DMS53 (cell line): ENCODE measurements at regions not wholly inside any gene's neighbourhood (a gene's known extent, or its start where the extent isn't known, plus 50 kb on each side); places are given as distances from the start of the nearest gene placed in this dataset.

Experiments used
- DNase-seq: peaks from one replicate; lab custom pipeline; 2025; lab: John Stamatoyannopoulos, UW

DNA sequence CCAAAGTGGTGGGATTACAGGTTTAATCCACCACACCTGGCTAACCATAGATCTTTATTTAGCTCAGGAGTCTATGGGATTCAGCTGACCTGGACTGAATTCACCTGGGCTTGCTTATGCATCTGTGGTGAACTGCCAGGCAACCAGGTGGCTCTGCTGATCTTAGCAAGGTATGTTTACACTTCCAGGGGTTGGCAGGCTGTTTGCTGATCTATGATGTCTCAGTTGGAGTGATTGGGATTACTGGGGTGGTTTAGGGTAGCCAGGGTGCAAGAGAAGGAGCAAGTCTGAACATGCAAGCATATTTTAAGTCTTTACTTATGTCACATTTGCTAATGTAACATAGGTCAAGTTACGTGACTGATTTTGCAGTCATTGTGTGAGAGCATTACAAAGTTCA lies 63.6 kb upstream of the JAK2 start:
- peak; percentile 7 for DNase-seq

DNA sequence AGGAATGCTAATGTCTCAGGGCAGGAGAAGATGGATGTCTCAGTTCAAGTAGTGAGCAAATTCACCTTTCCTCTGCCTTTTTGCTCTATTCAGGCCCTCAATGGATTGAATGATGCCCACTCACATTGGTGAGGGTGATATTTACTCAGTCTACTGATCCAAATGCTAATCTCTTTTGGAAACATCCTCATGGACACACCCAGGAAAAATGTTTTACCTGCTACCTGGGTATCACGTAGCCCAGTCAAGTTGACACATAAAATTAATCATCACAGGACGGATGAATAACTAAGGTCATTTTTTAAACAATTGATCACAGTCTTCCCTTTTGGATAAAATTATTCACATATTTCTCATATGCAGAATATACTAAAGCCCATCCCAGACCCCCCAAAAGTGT lies 63.0 kb upstream of the JAK2 start:
- no peak for DNase-seq

DNA sequence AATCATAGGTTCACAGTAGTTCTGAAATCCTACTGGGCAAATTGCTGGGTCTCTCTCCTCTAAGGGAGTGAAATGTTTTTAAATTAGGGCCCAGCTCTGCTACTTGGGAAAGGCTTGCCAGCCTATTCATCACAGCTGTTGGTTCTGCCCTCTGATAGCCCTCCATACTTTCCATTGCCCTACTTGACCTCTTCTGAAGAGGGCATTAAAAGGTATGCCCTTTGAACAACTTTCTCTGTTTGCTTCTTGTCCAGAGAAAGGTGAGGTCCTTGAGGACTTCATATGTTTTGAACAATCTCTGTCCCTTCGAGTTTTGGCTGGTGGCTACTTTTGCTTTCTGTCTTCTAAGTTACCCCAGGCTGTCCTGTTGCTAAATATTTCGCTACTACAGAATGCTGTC lies 62.3 kb upstream of the JAK2 start:
- DNase-seq = no peak

DNA sequence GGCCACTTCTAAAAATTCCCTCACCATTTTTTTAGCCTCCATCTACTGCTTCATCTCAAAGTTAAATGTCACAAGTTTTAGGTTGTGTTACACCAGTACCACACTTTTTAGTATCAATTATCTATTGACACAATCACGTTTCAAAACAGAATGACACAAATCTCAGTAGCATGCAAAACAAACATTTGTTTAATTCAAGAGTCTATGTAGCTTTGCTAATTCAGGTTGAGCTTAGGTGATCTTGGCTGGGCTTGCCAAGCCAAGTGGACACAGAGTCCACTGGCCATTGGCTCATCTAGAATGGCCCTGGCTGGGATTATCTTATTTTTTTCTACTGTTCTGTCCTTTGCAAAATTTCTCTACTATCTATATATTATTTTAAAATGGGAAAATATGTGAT lies 61.9 kb upstream of the JAK2 start:
- no peak for DNase-seq

DNA sequence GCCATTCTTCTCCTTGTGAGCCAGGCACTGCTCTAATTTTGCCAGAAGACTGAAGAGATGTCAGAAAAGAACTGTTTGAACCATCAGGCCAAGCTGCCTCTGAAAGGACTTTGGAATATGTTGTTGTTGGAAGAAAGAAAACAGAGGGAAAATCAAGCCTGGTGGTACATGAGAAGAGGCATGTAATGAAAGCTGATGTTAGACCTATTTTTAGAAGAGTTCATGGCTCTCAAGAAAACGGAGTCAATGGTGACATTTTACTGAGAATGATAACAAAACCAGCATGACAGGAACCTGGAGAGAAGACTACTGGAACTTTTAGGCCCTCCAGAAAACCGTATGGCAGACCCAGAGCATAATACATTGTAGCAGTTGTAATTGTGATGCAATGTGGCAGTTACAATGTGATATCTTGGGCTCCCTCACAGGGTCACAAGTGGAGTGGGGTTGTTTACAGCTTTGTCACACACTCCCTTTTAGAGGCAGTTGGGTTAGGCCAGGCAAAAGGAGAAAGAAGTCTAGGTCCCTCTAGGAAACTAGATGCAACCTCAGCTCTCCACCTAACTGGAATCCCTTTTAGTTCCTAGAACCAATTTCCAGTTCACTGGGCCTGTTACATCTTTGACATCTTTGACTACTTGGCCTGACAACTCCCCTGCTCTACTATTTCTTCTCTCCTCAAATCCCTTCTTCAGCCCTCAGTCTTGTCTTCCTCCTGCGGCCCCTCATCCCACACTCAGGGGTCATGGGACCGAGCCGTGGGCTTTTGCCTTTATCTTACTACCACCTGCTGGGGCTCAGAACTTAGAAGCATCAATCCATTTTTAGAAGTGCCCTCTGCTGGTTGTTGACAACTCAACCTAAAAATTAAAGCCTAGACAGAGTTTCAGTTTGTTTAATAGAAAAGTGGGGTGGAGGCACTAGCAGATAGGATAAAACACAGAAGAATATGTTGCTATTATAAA lies 61.2 kb upstream of the JAK2 start:
- DNase-seq = peak; percentile 1

DNA sequence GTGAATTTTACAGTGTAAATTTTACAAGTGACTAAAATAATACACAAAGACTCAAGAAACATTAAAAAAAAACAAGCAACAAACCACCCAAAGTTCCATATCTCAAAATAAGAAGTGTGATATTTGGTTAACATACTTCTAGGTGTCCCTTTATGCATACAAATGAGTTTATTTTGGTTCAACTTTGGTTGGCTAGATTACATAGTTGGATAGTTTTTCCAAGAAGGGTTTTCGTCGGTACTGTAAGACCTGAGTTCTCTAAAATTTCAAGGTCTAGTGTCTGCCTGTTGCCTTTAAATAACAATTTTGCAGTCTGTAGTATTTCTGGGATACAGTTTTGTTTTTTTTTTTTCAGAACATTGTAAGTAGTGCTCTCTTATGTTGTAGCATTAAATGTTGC lies 58.8 kb upstream of the JAK2 start:
- no peak for DNase-seq

DNA sequence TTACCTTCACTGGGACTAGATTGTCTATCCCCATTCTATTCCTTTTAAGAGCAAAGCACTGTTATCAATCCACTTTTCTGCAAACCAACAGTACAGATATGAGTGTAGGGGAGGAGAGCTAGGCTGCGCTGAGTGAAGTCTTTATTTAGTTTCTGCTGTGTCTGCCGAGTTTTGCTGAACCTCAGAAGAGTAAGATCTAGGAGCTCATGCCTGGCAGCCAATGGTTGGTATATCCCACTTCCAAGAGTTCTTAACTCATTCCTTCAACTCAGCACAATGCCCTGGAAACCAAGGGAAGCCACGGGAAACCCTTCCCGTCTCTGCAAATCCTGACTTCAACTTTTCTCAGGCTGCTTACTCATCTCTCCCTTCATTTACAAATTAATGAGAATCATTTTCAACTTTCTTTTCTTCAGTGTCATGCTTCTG lies 58.0 kb upstream of the JAK2 start:
- DNase-seq = no peak

DNA sequence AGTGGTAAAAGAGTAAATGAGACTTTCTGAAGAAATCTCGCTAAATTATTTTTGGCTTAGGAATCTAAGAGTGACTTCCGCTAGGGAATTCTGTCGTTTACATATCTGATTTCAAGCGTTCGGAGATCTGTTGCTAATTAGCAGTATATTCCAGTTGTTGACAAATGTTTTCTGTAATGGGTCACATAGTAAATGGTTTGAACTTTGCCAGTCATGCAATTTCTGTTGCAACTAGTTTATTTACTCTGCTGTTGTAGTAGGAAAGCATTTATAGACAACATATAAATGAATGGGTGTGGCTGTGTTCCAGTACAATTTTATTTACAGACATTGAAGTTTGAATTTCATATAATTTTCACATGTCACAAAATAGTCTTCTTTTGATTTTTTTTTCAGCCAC lies 57.4 kb upstream of the JAK2 start:
- DNase-seq = no peak

DNA sequence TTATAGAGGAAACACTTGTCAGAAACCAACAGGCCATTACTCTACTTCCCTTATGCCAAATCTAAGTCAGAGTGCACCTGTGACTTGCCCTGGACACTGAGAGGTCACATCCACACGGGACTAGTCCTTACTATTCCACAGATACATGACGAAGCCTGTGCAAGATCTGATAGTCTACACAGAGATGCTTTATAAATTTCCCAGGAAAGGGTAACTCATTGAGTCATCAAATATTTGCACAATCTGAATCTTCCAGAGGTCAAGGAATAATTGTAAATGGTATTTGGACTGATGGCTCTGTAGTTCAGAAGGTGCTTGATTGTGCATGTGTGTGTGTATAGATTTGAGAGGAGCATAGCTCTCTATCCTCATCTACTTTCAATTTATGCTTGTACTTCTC lies 55.2 kb upstream of the JAK2 start:
- no peak for DNase-seq

DNA sequence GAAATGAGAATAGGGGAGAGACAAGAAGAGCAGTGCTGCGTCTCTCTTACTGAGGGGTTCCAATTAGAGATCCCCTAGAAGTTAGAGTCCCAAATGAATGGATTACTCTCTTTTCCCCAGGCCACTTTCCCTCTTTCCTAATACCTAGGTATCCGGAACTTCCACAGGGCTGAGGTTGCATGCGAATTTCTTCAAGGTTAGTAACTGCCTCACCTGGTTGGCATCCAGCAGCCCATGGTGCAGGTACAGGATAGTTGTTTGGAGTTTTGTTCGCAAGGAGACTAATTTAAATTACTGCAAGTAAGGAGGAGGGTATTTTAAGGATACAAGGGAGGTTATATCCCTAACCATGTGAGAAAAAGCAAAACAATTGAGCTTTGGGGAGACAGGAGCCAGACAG lies 52.4 kb upstream of the JAK2 start:
- DNase-seq = no peak

DNA sequence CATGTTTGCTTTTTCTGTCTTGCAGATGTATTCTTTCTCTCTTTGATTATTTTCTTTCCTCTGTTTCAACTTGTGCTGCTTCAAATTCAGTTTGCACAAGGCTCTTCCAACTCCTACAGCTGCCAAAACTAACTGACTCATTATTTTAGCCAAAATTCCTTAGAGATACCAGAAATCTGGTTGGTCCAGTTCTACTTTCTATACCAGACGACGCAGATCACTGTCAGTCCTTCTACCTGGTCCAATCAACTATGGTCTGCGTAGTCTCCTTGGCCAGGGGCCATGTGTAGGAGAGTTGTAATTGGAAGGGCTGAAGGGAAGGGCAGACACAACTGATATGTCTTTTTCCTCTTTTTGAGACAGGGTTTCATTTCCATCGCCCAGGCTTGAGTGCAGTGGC lies 51.9 kb upstream of the JAK2 start:
- DNase-seq = no peak

DNA sequence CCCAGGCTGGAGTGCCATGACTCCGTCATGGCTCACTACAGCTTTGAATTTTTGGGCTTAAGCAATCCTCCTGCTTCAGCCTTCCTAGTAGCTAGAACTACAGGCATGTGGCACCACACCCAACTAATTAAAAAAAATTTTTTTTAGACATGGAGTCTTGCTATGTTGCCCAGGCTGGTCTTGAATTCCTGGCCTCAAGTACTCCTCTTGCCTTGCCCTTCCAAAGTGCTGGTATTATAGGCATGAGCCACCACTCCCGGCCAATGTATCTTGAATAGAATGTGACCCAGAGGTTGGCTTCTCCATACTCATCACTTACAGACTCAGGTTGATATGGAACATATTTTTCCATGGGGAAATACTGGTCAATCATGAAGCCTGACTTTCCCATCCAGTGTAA lies 51.2 kb upstream of the JAK2 start:
- no peak for DNase-seq

DNA sequence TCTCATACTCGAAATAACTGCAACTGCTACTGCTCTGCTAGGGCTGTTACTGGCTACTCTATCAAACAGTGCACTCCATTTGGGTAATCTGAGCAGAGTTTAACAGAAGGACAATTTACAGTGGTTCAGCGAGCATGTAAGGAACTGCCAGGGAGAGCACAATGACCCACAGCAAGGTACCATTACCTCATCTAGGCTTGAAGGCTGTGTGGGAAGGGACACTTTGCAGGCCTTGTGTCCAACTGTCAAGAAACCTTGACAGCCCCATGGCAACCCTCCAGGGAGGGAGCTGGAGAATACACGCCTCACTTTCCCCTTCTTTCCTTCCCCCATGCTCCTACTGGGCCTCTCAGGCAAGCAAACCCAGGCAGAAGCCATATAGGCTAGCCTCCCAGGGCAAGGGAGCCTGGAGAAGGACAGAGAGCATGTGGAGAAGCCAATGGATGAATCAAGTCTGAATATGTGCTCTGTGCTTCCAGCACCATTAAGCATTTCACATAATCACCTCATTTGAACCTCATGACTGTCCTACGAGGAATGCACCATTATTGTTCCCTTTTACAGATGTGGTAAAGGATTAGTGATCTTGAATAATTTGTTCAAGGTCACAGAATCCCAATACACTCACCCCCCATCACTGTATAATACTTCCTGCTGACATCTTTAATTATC lies 49.9 kb upstream of the JAK2 start:
- DNase-seq = no peak
